ENCODE measurements at regions not wholly inside any gene's neighbourhood (a gene's known extent, or its start where the extent isn't known, plus 50 kb on each side); places are given as distances from the start of the nearest gene placed in this dataset.

- H3K4me1 ChIP-seq, result no peaks in the 10 kb centered on the region
- no peak overlapping the region for H3K4me3 ChIP-seq
- no peaks in the 10 kb centered on the region for H3K9me3 ChIP-seq
- TF ChIP-seq, protein P1, sequence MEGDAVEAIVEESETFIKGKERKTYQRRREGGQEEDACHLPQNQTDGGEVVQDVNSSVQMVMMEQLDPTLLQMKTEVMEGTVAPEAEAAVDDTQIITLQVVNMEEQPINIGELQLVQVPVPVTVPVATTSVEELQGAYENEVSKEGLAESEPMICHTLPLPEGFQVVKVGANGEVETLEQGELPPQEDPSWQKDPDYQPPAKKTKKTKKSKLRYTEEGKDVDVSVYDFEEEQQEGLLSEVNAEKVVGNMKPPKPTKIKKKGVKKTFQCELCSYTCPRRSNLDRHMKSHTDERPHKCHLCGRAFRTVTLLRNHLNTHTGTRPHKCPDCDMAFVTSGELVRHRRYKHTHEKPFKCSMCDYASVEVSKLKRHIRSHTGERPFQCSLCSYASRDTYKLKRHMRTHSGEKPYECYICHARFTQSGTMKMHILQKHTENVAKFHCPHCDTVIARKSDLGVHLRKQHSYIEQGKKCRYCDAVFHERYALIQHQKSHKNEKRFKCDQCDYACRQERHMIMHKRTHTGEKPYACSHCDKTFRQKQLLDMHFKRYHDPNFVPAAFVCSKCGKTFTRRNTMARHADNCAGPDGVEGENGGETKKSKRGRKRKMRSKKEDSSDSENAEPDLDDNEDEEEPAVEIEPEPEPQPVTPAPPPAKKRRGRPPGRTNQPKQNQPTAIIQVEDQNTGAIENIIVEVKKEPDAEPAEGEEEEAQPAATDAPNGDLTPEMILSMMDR (IDR thresholded peaks at IDR 0.05), result no peak
- TF ChIP-seq POLR2A (IDR thresholded peaks at IDR 0.05), result no peak
- H3K27me3 ChIP-seq, result no peaks in the 10 kb centered on the region
- WGBS, 2 donors, result 83% methylated on average over 14 to 17 of the region's 17 CpGs
- no peak overlapping the region for H3K27ac ChIP-seq
- DNase-seq, result no peak
- intact Hi-C loops (cut with DNase I; ENCODE audit: low total_unique reads), result no loop called here
- H3K36me3 ChIP-seq (ENCODE audit: low read depth, missing control alignments), result no peaks in the 10 kb centered on the region
These were observed 276.6 kb downstream of the UACA start for GRCh38 chr15:70486451-70487386.

DNA sequence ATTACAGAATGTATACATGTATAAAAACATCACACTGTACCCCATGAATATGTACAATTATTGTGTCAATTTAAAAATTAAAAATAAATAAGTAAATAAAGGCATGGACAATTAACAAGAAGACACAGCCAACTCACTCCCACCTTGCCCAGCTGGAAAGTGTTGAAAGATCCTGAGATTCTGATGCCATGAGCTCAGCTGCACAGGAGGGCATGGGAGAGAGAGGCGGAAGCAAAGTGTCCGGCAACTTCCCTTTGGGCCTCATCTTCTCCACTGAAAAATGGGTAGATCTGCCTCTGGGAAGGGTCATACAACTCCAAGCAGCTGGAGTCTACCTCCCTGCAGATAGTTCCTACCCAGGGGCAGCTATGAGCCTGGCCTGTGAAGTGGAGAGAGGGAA is 277.3 kb downstream of the UACA start:
- Histone ChIP-seq H3K27ac (no peak overlapping the region), H3K27me3 (no peaks in the 10 kb centered on the region), H3K9me3 (no peaks in the 10 kb centered on the region), H3K4me1 (no peaks in the 10 kb centered on the region), H3K4me3 (no peak overlapping the region), H3K36me3 (ENCODE audit: low read depth, missing control alignments) (no peaks in the 10 kb centered on the region)
- intact Hi-C loops (cut with DNase I; ENCODE audit: low total_unique reads), result no loop called here
- TF ChIP-seq, protein P1 (IDR thresholded peaks at IDR 0.05), result no peak
- DNase-seq, result no peak
- WGBS, 2 donors, result 88 to 92% methylated on average over 2 of the region's 2 CpGs

- intact Hi-C loops (cut with DNase I; ENCODE audit: low total_unique reads), result no loop called here
- no peak for DNase-seq
- H3K27me3 ChIP-seq, result no peaks in the 10 kb centered on the region
- no peak overlapping the region for H3K27ac ChIP-seq
- H3K36me3 ChIP-seq (ENCODE audit: low read depth, missing control alignments), result no peaks in the 10 kb centered on the region
- H3K9me3 ChIP-seq, result no peaks in the 10 kb centered on the region
- H3K4me1 ChIP-seq, result no peaks in the 10 kb centered on the region
- TF ChIP-seq, protein P1 (IDR thresholded peaks at IDR 0.05), result no peak
- no peak for TF ChIP-seq POLR2A (IDR thresholded peaks at IDR 0.05)
- H3K4me3 ChIP-seq, result no peak overlapping the region
- WGBS, 2 donors, result 40 to 60% methylated on average over 1 of the region's 1 CpG
These were observed 278.4 kb downstream of the UACA start for GRCh38 chr15:70484993-70485392.

DNA sequence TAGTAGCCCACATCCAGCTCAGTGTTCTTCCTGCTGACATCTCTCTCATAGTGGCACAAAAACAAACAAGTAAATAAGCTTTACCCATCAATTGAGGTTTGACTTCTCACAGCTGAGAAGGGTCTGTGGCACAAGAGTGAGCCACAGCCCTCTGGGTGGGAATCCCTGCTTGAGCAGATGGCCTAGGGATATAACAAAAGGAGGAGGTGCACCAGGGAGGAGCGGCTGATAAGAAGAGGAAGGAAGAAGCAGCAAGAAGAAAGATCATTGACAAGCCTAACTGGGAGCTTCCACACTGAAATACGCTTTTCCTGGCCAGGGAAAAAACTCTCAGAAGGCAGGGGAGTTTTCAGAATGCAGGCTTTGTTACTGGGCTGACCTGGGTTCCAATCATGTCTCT is 279.8 kb downstream of the UACA start:
- DNase-seq, result no peak
- no peaks in the 10 kb centered on the region for H3K36me3 ChIP-seq (ENCODE audit: low read depth, missing control alignments)
- H3K27ac ChIP-seq, result no peak overlapping the region
- TF ChIP-seq, protein P1 (IDR thresholded peaks at IDR 0.05), result no peak
- no peak for TF ChIP-seq POLR2A (IDR thresholded peaks at IDR 0.05)
- intact Hi-C loops (cut with DNase I; ENCODE audit: low total_unique reads), result no loop called here
- H3K27me3 ChIP-seq, result no peaks in the 10 kb centered on the region
- H3K9me3 ChIP-seq, result no peaks in the 10 kb centered on the region
- 84 to 88% methylated on average over 2 of the region's 2 CpGs for WGBS, 2 donors
- no peaks in the 10 kb centered on the region for H3K4me1 ChIP-seq
- H3K4me3 ChIP-seq, result no peak overlapping the region
